LoVo (cell line): ENCODE measurements at regions not wholly inside any gene's neighbourhood (a gene's known extent, or its start where the extent isn't known, plus 50 kb on each side); places are given as distances from the start of the nearest gene placed in this dataset.
"Not testable (repeated sequence)": the region's sequence is repeated elsewhere in the genome, so short reads cannot be mapped to it uniquely, and the experiment has no call there.

Source experiments
- DNase-seq: peaks from one replicate; pipeline ENCODE4 v3.0.0-alpha.2; 2016; ENCODE audit warnings: low spot score

- no peak for DNase-seq
These were observed 84.1 kb upstream of the SIRPA start for GRCh38 chr20:1810926-1811620.

GRCh38 chr20:1810572-1810925 lies 84.7 kb upstream of the SIRPA start:
- DNase-seq: no peak

- DNase-seq: no peak
These were observed 85.3 kb upstream of the SIRPA start for GRCh38 chr20:1809611-1810510.

- no peak for DNase-seq
These were observed 86.1 kb upstream of the SIRPA start for GRCh38 chr20:1809131-1809572.

GRCh38 chr20:1808101-1808500 lies 87.1 kb upstream of the SIRPA start:
- DNase-seq: no peak

GRCh38 chr20:1807394-1807793 lies 87.8 kb upstream of the SIRPA start:
- no peak for DNase-seq

GRCh38 chr20:1806456-1806855 lies 88.8 kb upstream of the SIRPA start:
- no peak for DNase-seq

GRCh38 chr20:1805816-1806215 lies 89.4 kb upstream of the SIRPA start:
- DNase-seq: no peak

- DNase-seq: no peak
These were observed 90.0 kb upstream of the SIRPA start for GRCh38 chr20:1805161-1805581.

- DNase-seq: no peak
These were observed 90.7 kb upstream of the SIRPA start for GRCh38 chr20:1804554-1804956.

GRCh38 chr20:1803932-1804501 lies 91.2 kb upstream of the SIRPA start:
- DNase-seq: no peak

- DNase-seq: no peak
These were observed 91.9 kb upstream of the SIRPA start for GRCh38 chr20:1803061-1803931.

- DNase-seq: no peak
These were observed 92.7 kb upstream of the SIRPA start for GRCh38 chr20:1802385-1803060.

- no peak for DNase-seq
These were observed 93.3 kb upstream of the SIRPA start for GRCh38 chr20:1801929-1802306.

- no peak for DNase-seq
These were observed 93.8 kb upstream of the SIRPA start for GRCh38 chr20:1801225-1801928.

GRCh38 chr20:1800777-1801176 lies 94.4 kb upstream of the SIRPA start:
- DNase-seq: no peak

- no peak for DNase-seq
These were observed 95.0 kb upstream of the SIRPA start for GRCh38 chr20:1800180-1800579.

GRCh38 chr20:1799746-1800145 lies 95.5 kb upstream of the SIRPA start:
- DNase-seq: not testable (repeated sequence)

GRCh38 chr20:1798982-1799381 lies 96.2 kb upstream of the SIRPA start:
- DNase-seq: no peak

- DNase-seq: no peak
These were observed 101.4 kb upstream of the SIRPA start for GRCh38 chr20:1793821-1794220.

- DNase-seq: no peak
These were observed 102.9 kb upstream of the SIRPA start for GRCh38 chr20:1792274-1792673.
